ENCODE measurements at regions not wholly inside any gene's neighbourhood (a gene's known extent, or its start where the extent isn't known, plus 50 kb on each side); places are given as distances from the start of the nearest gene placed in this dataset.

- TF ChIP-seq FOXP2 (optimal IDR thresholded peaks at IDR 0.05; ENCODE audit: control extremely low read depth, extremely low read length, insufficient read depth) (no peak), EZH2 (IDR thresholded peaks at IDR 0.05) (no peak)
- no peak overlapping the region for H3K9ac ChIP-seq (ENCODE audit: insufficient read length)
- H3K36me3 ChIP-seq (ENCODE audit: insufficient read depth, low read length) = 0 out of 2 replicates have a peak, but pooled peaks cover 3% of the 10 kb centered on the region
- DNase-seq (ENCODE audit: low read depth, low spot score) = no peak
- no peak overlapping the region for H3K4me3 ChIP-seq
- H3K9me3 ChIP-seq (ENCODE audit: low read depth, low read length) = no peaks in the 10 kb centered on the region
- H3K27ac ChIP-seq = no peak overlapping the region
These were observed 722.7 kb downstream of the XPNPEP1 start for GRCh38 chr10:109200646-109201045.

DNA sequence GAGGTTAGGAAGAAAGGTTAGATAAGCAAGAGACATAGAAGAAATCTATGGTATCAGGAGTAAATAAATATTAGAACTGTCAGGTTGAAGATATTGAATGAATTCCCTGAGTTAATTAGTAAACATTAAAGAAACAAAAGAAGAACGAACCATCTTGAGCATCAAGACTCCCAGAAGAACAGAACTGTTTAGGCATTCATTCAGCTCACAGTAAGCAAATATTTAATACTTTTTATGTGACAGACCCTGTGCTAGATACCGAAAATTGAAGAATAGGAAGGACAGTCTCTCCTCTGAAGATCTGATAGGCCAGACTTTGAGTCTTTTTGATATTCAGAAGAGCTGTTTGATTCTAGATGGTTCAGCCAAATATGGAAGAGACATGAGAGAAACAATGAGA, 731.5 kb downstream of the XPNPEP1 start:
- DNase-seq (ENCODE audit: low read depth, low spot score) = peak; percentile 53
- H3K36me3 ChIP-seq (ENCODE audit: insufficient read depth, low read length) = peaks cover 18% of the 10 kb centered on the region
- H3K9me3 ChIP-seq (ENCODE audit: low read depth, low read length) = peaks cover 3% of the 10 kb centered on the region; the same call in 1 of the 2 replicates
- peak overlapping the region; percentile 79 for H3K9ac ChIP-seq (ENCODE audit: insufficient read length)
- TF ChIP-seq POLR2AphosphoS5 (IDR thresholded peaks at IDR 0.05; ENCODE audit: borderline replicate concordance, low read depth, low read length) (no peak), FOXP2 (optimal IDR thresholded peaks at IDR 0.05; ENCODE audit: control extremely low read depth, extremely low read length, insufficient read depth) (no peak)
- peak overlapping the region; percentile 100 for H3K27ac ChIP-seq
- H3K4me3 ChIP-seq = peak overlapping the region; percentile 33; the same call in 1 of the 2 replicates

- Histone ChIP-seq H3K27ac (peak overlapping the region; percentile 100), H3K4me3 (no peak overlapping the region; the same call in 1 of the 2 replicates), H3K9me3 (ENCODE audit: low read depth, low read length) (peaks cover 3% of the 10 kb centered on the region; the same call in 1 of the 2 replicates), H3K36me3 (ENCODE audit: insufficient read depth, low read length) (peaks cover 22% of the 10 kb centered on the region), H3K9ac (ENCODE audit: insufficient read length) (peak overlapping the region; percentile 82)
- TF ChIP-seq POLR2AphosphoS5 (IDR thresholded peaks at IDR 0.05; ENCODE audit: borderline replicate concordance, low read depth, low read length) (peak; percentile 29; the same call in 1 of the 2 replicates), EZH2 (IDR thresholded peaks at IDR 0.05) (no peak)
- peak; percentile 85 for DNase-seq (ENCODE audit: low read depth, low spot score)
These were observed 732.0 kb downstream of the XPNPEP1 start for GRCh38 chr10:109191341-109191740.

DNA sequence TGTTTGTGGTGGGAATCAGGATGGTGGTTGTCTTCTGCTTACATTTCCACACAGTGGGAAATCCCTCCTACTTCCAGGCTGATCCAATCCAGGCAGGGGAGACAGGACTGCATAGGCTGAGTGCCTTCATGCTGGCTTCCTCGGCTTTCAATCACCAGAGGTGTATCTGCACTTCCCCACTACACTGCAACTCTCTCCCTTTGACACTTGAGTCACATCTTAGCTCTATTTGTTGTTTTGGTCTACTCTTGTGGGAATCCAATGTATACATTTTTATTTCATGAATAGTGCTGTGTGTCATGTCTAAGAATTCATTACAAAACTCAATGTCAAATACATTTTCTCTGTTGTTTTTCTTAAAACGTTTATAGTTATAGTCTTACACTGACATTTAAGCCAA, 735.6 kb downstream of the XPNPEP1 start:
- TF ChIP-seq POLR2AphosphoS5 (IDR thresholded peaks at IDR 0.05; ENCODE audit: borderline replicate concordance, low read depth, low read length) = no peak
- no peak for TF ChIP-seq FOXP2 (optimal IDR thresholded peaks at IDR 0.05; ENCODE audit: control extremely low read depth, extremely low read length, insufficient read depth)
- TF ChIP-seq EZH2 (IDR thresholded peaks at IDR 0.05) = no peak
- no peak overlapping the region for H3K4me3 ChIP-seq
- DNase-seq (ENCODE audit: low read depth, low spot score) = no peak
- no peak overlapping the region for H3K9ac ChIP-seq (ENCODE audit: insufficient read length)
- peaks cover 24% of the 10 kb centered on the region for H3K36me3 ChIP-seq (ENCODE audit: insufficient read depth, low read length)
- H3K27ac ChIP-seq = no peak overlapping the region
- peaks cover 3% of the 10 kb centered on the region; the same call in 1 of the 2 replicates for H3K9me3 ChIP-seq (ENCODE audit: low read depth, low read length)

- no peak for TF ChIP-seq EZH2 (IDR thresholded peaks at IDR 0.05)
- no peak for TF ChIP-seq POLR2AphosphoS5 (IDR thresholded peaks at IDR 0.05; ENCODE audit: borderline replicate concordance, low read depth, low read length)
- TF ChIP-seq FOXP2 (optimal IDR thresholded peaks at IDR 0.05; ENCODE audit: control extremely low read depth, extremely low read length, insufficient read depth) = no peak
- no peak for DNase-seq (ENCODE audit: low read depth, low spot score)
- Histone ChIP-seq H3K27ac (no peak overlapping the region), H3K9ac (ENCODE audit: insufficient read length) (no peak overlapping the region), H3K36me3 (ENCODE audit: insufficient read depth, low read length) (peaks cover 13% of the 10 kb centered on the region), H3K4me3 (no peak overlapping the region), H3K9me3 (ENCODE audit: low read depth, low read length) (no peaks in the 10 kb centered on the region; the same call in 1 of the 2 replicates)
These were observed 739.9 kb downstream of the XPNPEP1 start for GRCh38 chr10:109183366-109183765.

DNA sequence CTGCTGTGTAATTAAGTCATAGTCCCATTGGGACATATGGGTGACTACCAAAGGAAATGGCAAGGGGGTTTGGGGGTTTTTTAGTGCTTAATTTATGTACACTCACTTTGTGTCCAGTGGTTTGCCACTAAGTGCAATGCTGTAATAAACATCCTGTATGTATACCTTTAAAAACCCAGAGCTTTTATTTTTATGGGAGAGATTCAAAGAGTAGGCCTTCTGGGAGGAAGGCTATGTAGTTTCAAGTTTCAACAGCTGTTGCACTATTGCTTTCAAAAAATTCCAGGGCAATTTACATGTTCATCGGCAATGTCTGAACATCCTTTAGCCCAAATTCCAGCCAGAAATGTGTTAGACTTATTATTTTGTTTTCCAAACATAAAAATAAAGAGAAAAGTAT, 744.7 kb downstream of the XPNPEP1 start:
- H3K36me3 ChIP-seq (ENCODE audit: insufficient read depth, low read length) = no peaks in the 10 kb centered on the region

GRCh38 chr10:109174526-109174925, 748.8 kb downstream of the XPNPEP1 start:
- H3K36me3 ChIP-seq (ENCODE audit: insufficient read depth, low read length) = 0 out of 2 replicates have a peak, but pooled peaks cover 3% of the 10 kb centered on the region
- no peak for TF ChIP-seq FOXP2 (optimal IDR thresholded peaks at IDR 0.05; ENCODE audit: control extremely low read depth, extremely low read length, insufficient read depth)
- no peak for TF ChIP-seq POLR2AphosphoS5 (IDR thresholded peaks at IDR 0.05; ENCODE audit: borderline replicate concordance, low read depth, low read length)
- TF ChIP-seq EZH2 (IDR thresholded peaks at IDR 0.05) = no peak

More for the DNA sequence above, 744.7 kb downstream of the XPNPEP1 start:
- no peak for DNase-seq (ENCODE audit: low read depth, low spot score)
- H3K9me3 ChIP-seq (ENCODE audit: low read depth, low read length) = no peaks in the 10 kb centered on the region
- no peak overlapping the region for H3K27ac ChIP-seq
- TF ChIP-seq FOXP2 (optimal IDR thresholded peaks at IDR 0.05; ENCODE audit: control extremely low read depth, extremely low read length, insufficient read depth) (no peak), POLR2AphosphoS5 (IDR thresholded peaks at IDR 0.05; ENCODE audit: borderline replicate concordance, low read depth, low read length) (no peak), EZH2 (IDR thresholded peaks at IDR 0.05) (no peak)
- H3K4me3 ChIP-seq = no peak overlapping the region
- H3K9ac ChIP-seq (ENCODE audit: insufficient read length) = no peak overlapping the region

GRCh38 chr10:109173937-109174336, 749.4 kb downstream of the XPNPEP1 start:
- Histone ChIP-seq H3K27ac (no peak overlapping the region; the same call in 1 of the 2 replicates), H3K9me3 (ENCODE audit: low read depth, low read length) (no peaks in the 10 kb centered on the region), H3K4me3 (no peak overlapping the region), H3K36me3 (ENCODE audit: insufficient read depth, low read length) (0 out of 2 replicates have a peak, but pooled peaks cover 3% of the 10 kb centered on the region), H3K9ac (ENCODE audit: insufficient read length) (no peak overlapping the region)
- DNase-seq (ENCODE audit: low read depth, low spot score) = no peak
- TF ChIP-seq POLR2AphosphoS5 (IDR thresholded peaks at IDR 0.05; ENCODE audit: borderline replicate concordance, low read depth, low read length) (no peak), EZH2 (IDR thresholded peaks at IDR 0.05) (no peak), FOXP2 (optimal IDR thresholded peaks at IDR 0.05; ENCODE audit: control extremely low read depth, extremely low read length, insufficient read depth) (no peak)

More at GRCh38 chr10:109174526-109174925, 748.8 kb downstream of the XPNPEP1 start:
- no peak for DNase-seq (ENCODE audit: low read depth, low spot score)
- Histone ChIP-seq H3K27ac (no peak overlapping the region), H3K4me3 (no peak overlapping the region), H3K9me3 (ENCODE audit: low read depth, low read length) (no peaks in the 10 kb centered on the region), H3K9ac (ENCODE audit: insufficient read length) (no peak overlapping the region)

- Histone ChIP-seq H3K9me3 (ENCODE audit: low read depth, low read length) (no peaks in the 10 kb centered on the region), H3K4me3 (no peak overlapping the region), H3K36me3 (ENCODE audit: insufficient read depth, low read length) (peaks cover 8% of the 10 kb centered on the region; the same call in 1 of the 2 replicates), H3K9ac (ENCODE audit: insufficient read length) (no peak overlapping the region), H3K27ac (peak overlapping the region; percentile 55)
- TF ChIP-seq POLR2AphosphoS5 (IDR thresholded peaks at IDR 0.05; ENCODE audit: borderline replicate concordance, low read depth, low read length) (no peak), EZH2 (IDR thresholded peaks at IDR 0.05) (no peak), FOXP2 (optimal IDR thresholded peaks at IDR 0.05; ENCODE audit: control extremely low read depth, extremely low read length, insufficient read depth) (no peak)
- DNase-seq (ENCODE audit: low read depth, low spot score) = no peak
These were observed 750.2 kb downstream of the XPNPEP1 start for GRCh38 chr10:109173121-109173520.

All from SK-N-MC (cell line).